Osteoblast (primary cell): ENCODE measurements at regions not wholly inside any gene's neighbourhood (a gene's known extent, or its start where the extent isn't known, plus 50 kb on each side); places are given as distances from the start of the nearest gene placed in this dataset.

ENCODE experiments used
- DNase-seq: peaks from one replicate; pipeline ENCODE4 v3.0.0; 2011; ENCODE audit warnings: low spot score, mixed read lengths; ENCODE audit not compliant: insufficient read length; ENCODE audit errors: missing footprints
- H2AFZ ChIP-seq: 2 replicates; pipeline ENCODE4 v1.6.0; 2011; ENCODE audit warnings: mild to moderate bottlenecking, low read length
- H3K27ac ChIP-seq: 2 replicates; pipeline ENCODE4 v1.5.1; 2011; ENCODE audit warnings: mild to moderate bottlenecking, low read depth, low read length, moderate library complexity
- H3K27me3 ChIP-seq: 2 replicates; pipeline ENCODE4 v1.6.0; 2012; ENCODE audit warnings: mild to moderate bottlenecking, control low read depth, inconsistent platforms, low read length, moderate library complexity; ENCODE audit not compliant: insufficient read depth
- H3K36me3 ChIP-seq: 2 replicates; pipeline ENCODE4 v1.5.1; 2011; ENCODE audit warnings: mild to moderate bottlenecking, low read length, control low read depth, moderate library complexity; ENCODE audit not compliant: insufficient read depth
- H3K4me1 ChIP-seq: 2 replicates; pipeline ENCODE4 v1.5.1; 2011; ENCODE audit warnings: mild to moderate bottlenecking, low read length, control low read depth, moderate library complexity; ENCODE audit not compliant: insufficient read depth
- H3K4me2 ChIP-seq: 2 replicates; pipeline ENCODE4 v1.6.0; 2011; ENCODE audit warnings: mild to moderate bottlenecking, low read length; ENCODE audit not compliant: insufficient read depth
- H3K4me3 ChIP-seq: fragments of 200-600 bp; sonication (generic); 3 replicates; pipeline ENCODE4 v1.5.1; 2012; ENCODE audit warnings: mild to moderate bottlenecking, low read length, inconsistent platforms; ENCODE audit not compliant: insufficient read depth
- H3K79me2 ChIP-seq: 2 replicates; pipeline ENCODE4 v1.6.0; 2012; ENCODE audit warnings: mild to moderate bottlenecking, low read length, control low read depth, inconsistent platforms; ENCODE audit not compliant: insufficient read depth
- H3K9me3 ChIP-seq: 2 replicates; pipeline ENCODE4 v1.5.1; 2011; ENCODE audit warnings: low read depth, low read length, control low read depth
- H4K20me1 ChIP-seq: 2 replicates; pipeline ENCODE4 v1.6.0; 2012; ENCODE audit warnings: mild to moderate bottlenecking, low read length, control low read depth; ENCODE audit not compliant: insufficient read depth
- CTCF ChIP-seq: IDR thresholded peaks from 2 replicates; pipeline ENCODE4 v1.5.1; 2011; ENCODE audit warnings: mild to moderate bottlenecking, low read depth, low read length, moderate library complexity; ENCODE audit errors: extremely low read depth

GRCh38 chr15:93179072-93179471, 90.1 kb upstream of the RGMA start:
- H3K27me3 ChIP-seq, result no peaks in the 10 kb centered on the region
- TF ChIP-seq CTCF, result no peak
- H3K9me3 ChIP-seq, result no peaks in the 10 kb centered on the region
- H3K27ac ChIP-seq, result no peak overlapping the region
- H3K79me2 ChIP-seq, result no peaks in the 10 kb centered on the region
- no peaks in the 10 kb centered on the region for H3K36me3 ChIP-seq
- H3K4me3 ChIP-seq, result no peak overlapping the region
- DNase-seq, result no peak
- H3K4me2 ChIP-seq, result no peak overlapping the region
- no peaks in the 10 kb centered on the region for H4K20me1 ChIP-seq
- H2AFZ ChIP-seq, result no peak overlapping the region
- H3K4me1 ChIP-seq, result no peaks in the 10 kb centered on the region

- TF ChIP-seq CTCF, result no peak
- no peaks in the 10 kb centered on the region for H3K4me1 ChIP-seq
- no peak overlapping the region for H3K4me3 ChIP-seq
- H3K79me2 ChIP-seq, result no peaks in the 10 kb centered on the region
- H3K4me2 ChIP-seq, result no peak overlapping the region
- no peaks in the 10 kb centered on the region for H3K9me3 ChIP-seq
- H3K27ac ChIP-seq, result no peak overlapping the region
- no peaks in the 10 kb centered on the region for H3K27me3 ChIP-seq
- H2AFZ ChIP-seq, result no peak overlapping the region
- no peaks in the 10 kb centered on the region for H4K20me1 ChIP-seq
- H3K36me3 ChIP-seq, result no peaks in the 10 kb centered on the region
- no peak for DNase-seq
Observed at GRCh38 chr15:93178371-93178770, 89.4 kb upstream of the RGMA start.

GRCh38 chr15:93176065-93176464, 87.1 kb upstream of the RGMA start:
- H3K9me3 ChIP-seq, result no peaks in the 10 kb centered on the region
- H3K36me3 ChIP-seq, result no peaks in the 10 kb centered on the region
- no peak for DNase-seq

GRCh38 chr15:93174836-93175235, 85.8 kb upstream of the RGMA start:
- Histone ChIP-seq H3K79me2 (no peaks in the 10 kb centered on the region), H3K4me3 (no peak overlapping the region), H3K27me3 (no peaks in the 10 kb centered on the region), H2AFZ (no peak overlapping the region), H3K4me1 (no peaks in the 10 kb centered on the region), H3K9me3 (no peaks in the 10 kb centered on the region), H3K27ac (no peak overlapping the region), H3K4me2 (no peak overlapping the region), H3K36me3 (no peaks in the 10 kb centered on the region), H4K20me1 (no peaks in the 10 kb centered on the region)
- peak; percentile 68 for DNase-seq
- TF ChIP-seq CTCF, result no peak

More at GRCh38 chr15:93176065-93176464, 87.1 kb upstream of the RGMA start:
- Histone ChIP-seq H3K27me3 (no peaks in the 10 kb centered on the region), H3K4me2 (no peak overlapping the region), H3K4me1 (no peaks in the 10 kb centered on the region), H3K27ac (no peak overlapping the region), H4K20me1 (no peaks in the 10 kb centered on the region), H3K4me3 (no peak overlapping the region), H3K79me2 (no peaks in the 10 kb centered on the region), H2AFZ (no peak overlapping the region)
- TF ChIP-seq CTCF, result no peak
